GM06990 (cell line): ENCODE measurements at regions not wholly inside any gene's neighbourhood (a gene's known extent, or its start where the extent isn't known, plus 50 kb on each side); places are given as distances from the start of the nearest gene placed in this dataset.

Experiments
- DNase-seq: peaks from one replicate; pipeline ENCODE4 v3.0.0-alpha.2; 2011; ENCODE audit not compliant: insufficient read length; ENCODE audit errors: extremely low read depth
- H3K27me3 ChIP-seq: replicated peaks from 2 replicates; pipeline ENCODE4 v1.6.0; 2011; ENCODE audit warnings: low read length; ENCODE audit not compliant: control insufficient read depth, insufficient read depth
- H3K36me3 ChIP-seq: 2 replicates; pipeline ENCODE4 v1.5.1; 2011; ENCODE audit warnings: low read length; ENCODE audit not compliant: control insufficient read depth, insufficient read depth
- H3K4me3 ChIP-seq: replicated peaks from 2 replicates; pipeline ENCODE4 v1.5.1; 2011; ENCODE audit warnings: low read depth, mild to moderate bottlenecking, control low read depth, low read length
- CTCF ChIP-seq: IDR thresholded peaks from 2 replicates; pipeline ENCODE4 v1.5.1; 2011; ENCODE audit warnings: low read length, control low read depth, mild to moderate bottlenecking, inconsistent platforms; ENCODE audit not compliant: insufficient read depth, poor library complexity, severe bottlenecking

DNA sequence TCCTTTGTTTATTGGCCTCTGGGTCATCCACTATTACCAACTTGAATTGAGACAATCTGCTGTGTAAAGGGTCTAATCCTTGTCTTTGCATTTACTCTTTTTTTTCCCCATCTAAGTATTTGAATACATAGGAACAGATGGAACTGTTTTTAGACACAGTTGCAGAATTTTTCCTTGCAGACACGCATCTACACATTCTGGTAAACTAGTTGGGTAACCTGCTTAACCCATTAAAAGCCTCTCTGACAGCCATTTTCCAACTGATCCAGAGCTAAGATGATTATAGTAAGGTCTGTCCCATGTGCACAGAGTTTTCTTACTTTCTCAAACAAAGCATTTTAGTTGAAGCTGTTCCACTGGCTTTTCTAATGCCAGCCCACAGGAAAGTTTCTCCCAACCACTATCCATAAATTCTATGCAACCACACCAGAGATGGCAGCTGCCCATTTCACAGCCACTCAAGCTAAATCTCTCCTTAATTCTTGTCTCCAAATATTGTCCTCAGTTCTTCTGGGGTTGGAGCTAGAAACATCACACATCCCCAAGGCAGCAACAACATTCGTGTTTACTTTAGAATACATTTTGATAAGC lies 492.1 kb downstream of the MAFB start:
- Histone ChIP-seq H3K36me3 (no peaks in the 10 kb centered on the region), H3K27me3 (no peaks in the 10 kb centered on the region), H3K4me3 (no peak overlapping the region)
- TF ChIP-seq CTCF, result no peak
- DNase-seq, result no peak

GRCh38 chr20:40195742-40196141 lies 493.3 kb downstream of the MAFB start:
- no peaks in the 10 kb centered on the region for H3K27me3 ChIP-seq
- DNase-seq, result no peak
- TF ChIP-seq CTCF, result no peak

DNA sequence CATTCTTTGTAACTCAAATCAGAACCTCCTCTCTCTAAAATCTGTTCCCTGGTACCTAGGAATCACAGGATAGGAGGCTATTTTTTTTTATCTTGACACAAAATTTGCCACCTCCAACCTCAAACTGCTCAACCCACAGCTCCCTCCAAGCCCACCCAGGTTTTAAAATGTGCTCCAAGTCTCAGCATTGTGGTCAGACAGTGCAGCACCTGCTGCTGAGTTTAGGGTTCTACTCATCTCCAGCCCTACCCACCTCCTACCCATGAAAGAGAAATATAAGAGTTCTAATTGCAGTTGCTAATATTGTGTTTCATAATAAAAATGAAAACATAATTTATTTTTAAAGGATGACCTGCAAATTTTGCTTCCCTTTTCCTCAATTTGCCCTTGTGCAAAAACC lies 496.5 kb downstream of the MAFB start:
- Histone ChIP-seq H3K36me3 (no peaks in the 10 kb centered on the region), H3K4me3 (no peak overlapping the region), H3K27me3 (no peaks in the 10 kb centered on the region)
- no peak for TF ChIP-seq CTCF
- DNase-seq, result no peak

More at GRCh38 chr20:40195742-40196141, 493.3 kb downstream of the MAFB start:
- Histone ChIP-seq H3K36me3 (no peaks in the 10 kb centered on the region), H3K4me3 (no peak overlapping the region)

- no peaks in the 10 kb centered on the region for H3K27me3 ChIP-seq
- H3K4me3 ChIP-seq, result no peak overlapping the region
- DNase-seq, result no peak
- no peak for TF ChIP-seq CTCF
- H3K36me3 ChIP-seq, result no peaks in the 10 kb centered on the region
Measured at GRCh38 chr20:40192081-40192480, 497.0 kb downstream of the MAFB start.

GRCh38 chr20:40191573-40191972 lies 497.5 kb downstream of the MAFB start:
- Histone ChIP-seq H3K27me3 (no peaks in the 10 kb centered on the region), H3K4me3 (no peak overlapping the region), H3K36me3 (no peaks in the 10 kb centered on the region)
- no peak for TF ChIP-seq CTCF
- DNase-seq, result no peak

DNA sequence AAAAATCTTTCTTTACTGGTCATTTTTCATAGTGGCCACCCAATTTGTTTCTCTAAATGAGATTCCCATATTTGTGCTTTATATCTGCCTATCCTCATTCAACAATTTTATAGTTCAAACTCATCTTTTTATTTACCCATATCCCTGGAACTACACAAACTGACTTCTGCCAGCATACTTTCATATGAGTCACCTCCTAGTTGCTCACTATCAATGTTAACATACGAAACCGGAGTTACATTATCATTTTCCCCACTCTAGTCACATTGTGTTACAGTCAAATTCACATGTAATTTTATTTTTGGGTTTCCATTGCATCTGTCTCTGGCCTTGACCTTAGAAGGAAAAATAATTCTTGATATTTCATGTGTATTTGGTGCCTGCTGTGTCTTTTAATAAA lies 499.4 kb downstream of the MAFB start:
- TF ChIP-seq CTCF, result no peak

More for the DNA sequence above, 499.4 kb downstream of the MAFB start:
- no peak for DNase-seq
- no peaks in the 10 kb centered on the region for H3K27me3 ChIP-seq
- no peak overlapping the region for H3K4me3 ChIP-seq
- H3K36me3 ChIP-seq, result no peaks in the 10 kb centered on the region
